Fibroblast of gingiva (primary cell): ENCODE measurements at regions not wholly inside any gene's neighbourhood (a gene's known extent, or its start where the extent isn't known, plus 50 kb on each side); places are given as distances from the start of the nearest gene placed in this dataset.
A peak's percentile ranks its signal among the peaks of the same experiment; 100 is the strongest.

Experiments used
- DNase-seq: peaks from one replicate; pipeline ENCODE4 v3.0.0-alpha.2; 2011; ENCODE audit warnings: low read depth

- DNase-seq, result peak; percentile 72
These were observed 203.9 kb upstream of the TANK start for GRCh38 chr2:160956243-160956802.

- no peak for DNase-seq
These were observed 196.3 kb upstream of the TANK start for GRCh38 chr2:160963957-160964356.

GRCh38 chr2:160967523-160967922, 192.7 kb upstream of the TANK start:
- DNase-seq, result no peak

GRCh38 chr2:160968183-160968582, 192.0 kb upstream of the TANK start:
- peak; percentile 42 for DNase-seq

GRCh38 chr2:160970052-160970965, 189.9 kb upstream of the TANK start:
- peak; percentile 88 for DNase-seq

- DNase-seq, result no peak
These were observed 186.2 kb upstream of the TANK start for GRCh38 chr2:160973991-160974390.

- DNase-seq, result no peak
These were observed 185.4 kb upstream of the TANK start for GRCh38 chr2:160974803-160975202.

GRCh38 chr2:160976797-160977196, 183.4 kb upstream of the TANK start:
- DNase-seq, result no peak

- DNase-seq, result no peak
These were observed 182.9 kb upstream of the TANK start for GRCh38 chr2:160977376-160977775.

GRCh38 chr2:160977854-160978253, 182.4 kb upstream of the TANK start:
- DNase-seq, result no peak

- DNase-seq, result no peak
These were observed 175.7 kb upstream of the TANK start for GRCh38 chr2:160984426-160985077.

- DNase-seq, result peak; percentile 88
These were observed 170.4 kb upstream of the TANK start for GRCh38 chr2:160989778-160990177.

- DNase-seq, result no peak
These were observed 166.6 kb upstream of the TANK start for GRCh38 chr2:160993654-160994061.

GRCh38 chr2:160994141-160995002, 165.9 kb upstream of the TANK start:
- DNase-seq, result peak; percentile 92

GRCh38 chr2:160996584-160996983, 163.6 kb upstream of the TANK start:
- no peak for DNase-seq

GRCh38 chr2:161004379-161004778, 155.8 kb upstream of the TANK start:
- DNase-seq, result no peak

GRCh38 chr2:161005170-161005569, 155.1 kb upstream of the TANK start:
- no peak for DNase-seq

- DNase-seq, result no peak
These were observed 151.9 kb upstream of the TANK start for GRCh38 chr2:161008311-161008710.

- DNase-seq, result no peak
These were observed 149.7 kb upstream of the TANK start for GRCh38 chr2:161010503-161011015.

GRCh38 chr2:161017780-161018470, 142.3 kb upstream of the TANK start:
- peak; percentile 65 for DNase-seq

GRCh38 chr2:161019311-161019710, 140.9 kb upstream of the TANK start:
- peak; percentile 12 for DNase-seq
